T47D (cell line): ENCODE measurements at regions not wholly inside any gene's neighbourhood (a gene's known extent, or its start where the extent isn't known, plus 50 kb on each side); places are given as distances from the start of the nearest gene placed in this dataset.

ENCODE experiments used
- DNase-seq, 2 experiments: peaks; one replicate each; pipeline versions ENCODE4 v3.0.0 to v3.0.0-alpha.2; 2011 to 2012; ENCODE audit warnings: low read depth in 1 of 2, low spot score in 1 of 2
- JUND ChIP-seq: IDR thresholded peaks from 2 replicates; pipeline ENCODE4 v1.6.1; 2012; ENCODE audit warnings: low read depth
- in situ Hi-C: cut with HindIII; loops from 2 replicates; pipeline ENCODE4 v1.10.0; 2016; ENCODE audit warnings: low sequenced_read_pairs, low pct_unique_long_range_greater_than_20kb

DNA sequence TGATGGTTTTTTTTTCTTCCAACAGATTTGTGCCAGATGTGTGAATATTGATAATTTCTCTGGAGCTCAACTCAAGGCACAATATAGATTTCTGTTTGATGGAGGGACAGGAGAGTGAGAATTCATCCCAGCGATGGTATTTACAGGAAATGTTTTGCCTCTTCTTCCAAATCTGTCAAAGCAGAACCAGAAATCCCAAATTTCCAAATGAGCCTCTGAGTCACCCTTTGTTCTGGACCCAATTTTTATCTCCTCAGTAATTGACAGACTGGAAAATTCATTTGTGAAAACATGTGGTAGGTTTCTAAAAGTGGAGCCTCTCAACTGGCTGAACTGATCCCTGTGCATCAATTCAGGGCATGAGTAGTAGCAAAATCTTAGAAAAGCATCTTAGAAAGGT, 223.2 kb upstream of the TSHZ2 start:
- no peak for TF ChIP-seq JUND
- no peak for DNase-seq
- in situ Hi-C loops: no loop called here

DNA sequence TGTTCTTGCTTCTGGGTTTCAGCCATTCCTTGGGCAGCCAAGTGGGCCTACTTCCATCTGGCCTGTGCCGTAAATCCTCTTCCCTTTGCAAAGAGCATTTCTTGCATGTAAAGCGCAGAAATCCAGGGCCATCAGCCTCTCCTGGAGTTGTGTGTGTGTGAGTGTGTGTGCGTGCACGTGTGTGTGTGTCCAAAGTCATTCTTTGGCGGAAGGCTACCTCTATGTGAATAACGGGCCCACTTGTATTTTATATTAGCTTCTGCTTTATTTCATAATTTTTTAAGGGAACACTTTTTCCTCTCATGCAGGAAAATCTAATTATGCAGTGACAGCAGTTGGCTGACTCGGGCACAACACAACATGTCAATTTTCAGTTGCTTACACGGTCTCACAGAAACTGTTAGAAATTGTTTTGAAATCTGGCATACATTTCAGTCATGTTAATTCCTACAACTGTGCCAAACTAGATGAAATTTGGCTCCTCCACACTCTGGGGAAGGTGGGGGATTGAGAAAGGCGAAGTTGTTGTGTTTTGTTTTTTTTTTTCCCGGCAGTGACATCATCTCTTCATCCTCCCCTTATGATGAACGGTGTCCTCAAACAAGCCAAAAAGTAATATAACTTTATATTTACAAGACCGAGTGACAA, 223.7 kb upstream of the TSHZ2 start:
- no peak for TF ChIP-seq JUND
- no peak for DNase-seq
- in situ Hi-C loops: no loop called here

DNA sequence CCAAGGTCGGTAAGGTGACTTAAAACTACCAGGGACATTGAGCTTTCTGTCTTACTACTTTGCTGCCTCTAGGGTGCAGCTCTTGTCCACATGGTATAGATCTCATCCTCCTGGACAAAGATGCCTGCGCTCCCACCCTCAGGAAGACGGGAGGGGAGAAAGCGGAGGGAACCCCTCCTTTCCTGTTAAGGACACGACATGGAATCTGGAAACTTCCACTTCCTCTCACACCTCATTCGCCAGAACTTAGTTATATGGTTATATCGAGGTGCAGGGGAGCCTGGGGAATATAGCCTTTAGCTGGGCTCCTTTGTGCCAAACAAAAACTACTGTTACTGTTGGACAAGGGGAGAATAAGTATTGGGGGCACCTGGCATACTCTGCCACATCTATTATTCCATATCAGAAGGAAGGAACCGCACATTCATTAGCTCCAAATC, 224.3 kb upstream of the TSHZ2 start:
- in situ Hi-C loops: no loop called here
- peak; percentile 11 to 28 for DNase-seq

DNA sequence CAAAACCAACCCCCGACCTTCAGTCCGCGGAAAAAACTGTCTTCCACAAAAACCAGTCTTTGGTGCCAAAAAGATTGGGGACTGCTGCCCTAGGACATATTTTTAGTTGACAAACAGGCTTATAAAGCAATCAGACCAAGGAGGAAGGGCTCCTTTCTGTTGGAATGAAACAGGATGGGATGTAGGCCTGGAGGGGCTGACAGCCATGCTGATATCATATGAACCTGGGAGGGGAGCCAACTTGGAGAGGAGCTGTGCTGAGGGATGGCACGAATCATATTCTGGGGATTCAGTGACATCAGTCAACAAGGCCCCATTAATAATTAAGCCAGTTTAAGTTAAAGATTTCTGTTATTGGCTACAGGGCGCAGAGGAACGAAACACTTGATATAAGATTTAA, 225.4 kb upstream of the TSHZ2 start:
- no peak for DNase-seq
- no peak for TF ChIP-seq JUND
- in situ Hi-C loops: no loop called here

More for the DNA sequence above, 224.3 kb upstream of the TSHZ2 start:
- no peak for TF ChIP-seq JUND

DNA sequence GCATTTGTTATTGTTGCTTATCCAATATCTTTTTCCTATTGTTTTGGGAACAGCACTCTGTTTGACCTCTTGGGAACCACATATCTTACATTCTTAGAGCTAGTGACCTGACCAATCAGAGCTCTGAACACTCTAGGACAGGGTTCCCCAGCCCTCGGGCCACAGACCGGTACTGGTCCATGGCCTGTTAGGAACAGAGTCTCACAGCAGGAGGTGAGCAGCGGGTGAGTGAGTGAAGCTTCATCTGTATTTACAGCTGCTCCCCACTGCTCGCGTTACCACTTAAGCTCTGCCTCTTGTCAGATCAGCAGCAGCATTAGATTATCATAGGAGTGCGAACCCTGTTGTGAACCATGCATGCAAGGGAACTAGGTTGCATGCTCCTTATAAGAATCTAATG, 226.0 kb upstream of the TSHZ2 start:
- DNase-seq: no peak
- TF ChIP-seq JUND: no peak
- in situ Hi-C loops: no loop called here

DNA sequence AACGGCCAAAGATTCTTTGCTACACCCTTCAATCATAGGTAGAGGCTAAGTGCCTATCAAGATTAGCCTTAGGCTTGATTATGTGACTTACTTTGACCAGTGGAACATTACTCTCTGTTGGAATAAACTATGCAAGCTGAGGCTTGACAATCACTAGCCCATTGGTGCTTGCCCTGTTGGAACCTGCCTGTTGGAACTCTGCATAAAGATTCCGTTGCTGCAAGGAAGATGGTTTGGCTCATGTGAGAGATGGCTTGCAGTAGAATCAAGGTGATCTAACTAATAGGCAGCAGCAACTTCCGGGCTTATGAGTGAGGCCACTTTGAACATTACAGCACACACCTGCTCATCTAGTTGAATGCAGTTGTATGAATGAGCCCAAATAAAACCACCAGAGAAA, 227.7 kb upstream of the TSHZ2 start:
- no peak for DNase-seq
- in situ Hi-C loops: no loop called here
- no peak for TF ChIP-seq JUND

DNA sequence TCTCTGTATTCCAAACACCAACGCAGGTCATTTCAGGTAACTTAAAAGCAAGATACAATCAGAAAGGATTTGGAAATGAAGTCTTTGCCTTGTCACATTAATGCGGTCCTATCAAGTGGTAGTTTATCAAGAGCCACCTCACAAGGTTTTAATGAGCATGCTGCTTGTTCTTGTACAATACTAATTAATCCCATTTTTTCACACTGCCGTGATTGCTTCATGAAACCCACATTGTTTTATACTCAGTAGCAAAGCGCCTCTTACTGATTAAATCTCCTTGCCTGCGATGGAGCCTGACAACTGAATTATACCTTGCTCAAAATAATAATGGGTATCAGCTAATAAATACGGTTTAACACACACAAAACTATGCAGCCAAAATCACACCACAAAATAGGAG, 234.1 kb upstream of the TSHZ2 start:
- no peak for DNase-seq
- in situ Hi-C loops: no loop called here
- no peak for TF ChIP-seq JUND

DNA sequence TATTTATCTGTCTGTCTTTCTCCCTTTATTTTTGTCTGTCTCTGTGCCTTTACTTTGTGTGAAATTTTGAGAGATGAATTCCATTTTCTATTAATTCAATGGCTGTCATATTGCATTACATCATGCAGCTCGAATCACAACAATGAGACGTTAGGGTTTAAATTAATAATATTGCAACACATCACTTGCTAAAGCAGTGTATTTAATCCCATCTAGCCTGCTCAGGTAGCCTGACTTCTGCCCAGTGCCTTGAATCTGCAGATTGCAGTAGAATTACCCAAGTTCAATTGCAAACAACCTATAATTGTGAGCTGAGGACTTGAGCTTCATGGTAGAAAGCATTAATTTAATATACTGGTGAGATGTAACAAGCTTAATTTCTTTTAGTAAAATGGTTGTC, 235.7 kb upstream of the TSHZ2 start:
- in situ Hi-C loops: no loop called here
- DNase-seq: no peak
- no peak for TF ChIP-seq JUND

DNA sequence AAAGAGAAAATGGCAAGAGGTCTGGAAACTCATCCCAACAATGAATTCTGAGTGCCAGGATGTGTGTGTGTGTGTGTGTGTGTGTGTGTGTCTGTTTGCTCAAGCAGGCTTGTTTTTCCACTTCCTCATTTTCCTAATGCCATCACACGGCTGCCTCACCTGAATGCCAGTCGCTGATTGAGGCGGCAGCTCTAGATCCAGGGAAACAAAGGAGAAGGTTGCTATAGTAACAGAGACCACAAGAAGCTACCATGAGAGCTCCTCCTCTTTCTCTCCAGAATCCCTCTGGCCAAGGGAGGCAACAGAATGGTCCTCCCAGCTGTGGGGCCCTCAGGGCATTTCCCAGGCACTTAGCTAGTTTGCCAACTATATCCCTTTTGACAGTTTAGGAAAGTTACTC, 241.1 kb upstream of the TSHZ2 start:
- peak in 1 of 2 experiments; percentile 34 for DNase-seq
- no peak for TF ChIP-seq JUND
- in situ Hi-C loops: no loop called here

DNA sequence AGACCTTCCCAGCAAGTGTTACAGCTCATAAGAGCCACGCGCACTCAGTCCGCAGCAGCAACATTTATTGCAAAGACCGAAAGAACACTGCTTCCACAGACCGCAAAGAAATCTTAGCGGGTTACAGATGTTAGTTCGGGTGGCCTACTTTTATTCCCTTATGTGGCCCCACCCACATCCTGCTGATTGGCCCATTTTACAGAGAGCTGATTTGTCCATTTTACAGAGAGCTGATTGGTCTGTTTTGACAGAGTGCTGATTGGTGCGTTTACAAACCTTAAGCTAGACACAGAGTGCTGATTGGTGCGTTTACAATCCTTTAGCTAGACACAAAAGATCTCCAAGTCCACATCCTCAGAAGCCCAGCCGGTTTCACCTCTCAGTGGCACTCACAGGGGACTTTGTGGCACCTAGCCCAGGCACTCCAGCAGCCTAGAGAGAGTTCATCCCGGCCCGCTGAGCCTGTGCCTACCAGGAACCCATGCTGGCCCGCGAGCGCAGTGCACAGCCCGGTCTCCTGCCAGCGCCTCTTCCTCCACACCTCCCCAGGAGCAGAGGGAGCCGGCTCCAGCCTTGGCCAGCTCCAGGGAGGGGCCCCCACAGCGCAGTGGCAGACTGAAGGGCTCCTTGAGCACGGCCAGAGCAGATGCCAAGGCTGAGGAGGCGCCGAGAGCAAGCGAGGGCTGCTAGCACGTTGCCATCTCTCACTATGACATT, 244.3 kb upstream of the TSHZ2 start:
- in situ Hi-C loops: no loop called here

DNA sequence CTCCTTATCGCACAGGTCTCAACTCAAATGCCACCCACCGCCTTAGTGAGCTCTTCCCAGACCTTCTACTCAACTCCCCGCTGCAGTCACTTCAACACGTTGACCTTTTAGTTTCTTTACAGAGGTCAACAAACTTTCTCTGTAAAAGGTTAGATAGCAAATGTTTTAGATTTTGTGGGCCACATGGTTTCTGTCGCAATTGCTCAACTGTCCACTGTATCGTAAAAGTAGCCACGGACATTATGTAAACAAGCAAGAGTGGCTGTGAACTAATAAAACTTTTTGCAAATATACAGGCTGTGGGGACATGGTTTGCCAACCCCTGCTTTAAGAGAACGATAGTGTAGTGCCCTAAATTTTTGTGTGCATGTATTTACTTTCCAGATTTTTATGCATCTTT, 247.6 kb upstream of the TSHZ2 start:
- in situ Hi-C loops: no loop called here
- DNase-seq: no peak
- TF ChIP-seq JUND: no peak

More for the DNA sequence above, 244.3 kb upstream of the TSHZ2 start:
- TF ChIP-seq JUND: no peak
- no peak for DNase-seq

DNA sequence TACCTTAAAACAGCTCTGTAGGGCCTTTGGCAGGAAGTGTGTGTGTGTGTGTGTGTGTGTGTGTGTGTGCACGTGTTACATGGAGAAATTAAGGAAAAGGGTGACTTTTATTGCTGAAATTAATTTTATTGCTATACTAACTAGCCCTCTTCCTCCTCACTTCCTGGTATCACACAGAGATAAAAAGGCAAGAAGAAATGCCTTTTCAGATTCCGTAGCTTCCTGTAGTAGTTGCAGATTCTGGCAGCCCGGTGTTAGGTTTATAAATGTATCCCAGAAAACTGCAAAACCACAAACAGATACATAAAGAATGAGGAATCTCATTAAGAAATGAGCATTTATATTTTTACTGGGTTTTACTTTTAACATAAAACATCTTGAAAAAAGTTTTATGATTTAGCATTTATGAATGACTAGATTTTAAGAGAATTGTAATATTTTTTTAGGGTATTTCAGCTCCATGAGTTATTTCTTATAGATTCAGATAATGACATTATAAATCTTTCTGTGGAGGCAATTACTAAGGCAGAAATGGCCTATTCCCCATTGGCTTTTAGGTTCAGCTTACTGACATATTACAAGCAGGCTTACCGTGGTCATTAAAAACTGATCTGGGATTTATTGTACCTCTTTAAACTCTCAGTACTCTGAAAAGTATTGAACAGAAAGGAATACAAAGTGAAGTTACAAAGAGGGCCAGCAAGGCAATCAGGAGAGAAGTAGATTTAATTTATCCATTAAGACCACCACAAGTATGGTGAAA, 249.1 kb upstream of the TSHZ2 start:
- in situ Hi-C loops: no loop called here
- no peak for DNase-seq
- no peak for TF ChIP-seq JUND

DNA sequence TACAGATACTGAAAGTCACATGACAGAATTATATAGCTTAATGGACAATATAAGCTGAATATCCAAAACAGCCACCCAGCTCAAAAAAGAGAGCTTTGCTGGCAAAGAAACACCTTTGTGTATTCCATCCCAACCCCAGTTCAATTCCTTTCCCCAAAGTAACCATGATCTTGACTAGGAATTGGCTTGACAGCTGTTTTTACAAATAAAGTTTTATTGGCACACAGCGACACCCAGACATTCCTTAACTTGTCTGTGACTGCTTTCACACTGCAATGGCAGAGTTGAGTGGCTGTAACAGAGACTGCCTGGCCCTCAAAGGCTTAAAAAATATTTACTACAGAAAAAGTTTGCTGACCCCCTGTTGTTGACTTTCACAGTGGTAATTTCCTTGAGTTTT, 264.0 kb upstream of the TSHZ2 start:
- DNase-seq: no peak
- TF ChIP-seq JUND: no peak
- in situ Hi-C loops: no loop called here
